Activated CD4-positive, alpha-beta T cell treated with anti-CD3 and anti-CD28 coated beads, Interleukin-2, amount 50 U/mL, for 24 hours (primary cell): ENCODE measurements at regions not wholly inside any gene's neighbourhood (a gene's known extent, or its start where the extent isn't known, plus 50 kb on each side); places are given as distances from the start of the nearest gene placed in this dataset.
"Not testable (repeated sequence)": the region's sequence is repeated elsewhere in the genome, so short reads cannot be mapped to it uniquely, and the experiment has no call there.

Source experiments
- DNase-seq, 2 donors: peaks; one replicate each; pipeline ENCODE4 v3.0.0-alpha.2; 2020; ENCODE audit warnings: low read depth in 1 of 2, low spot score in 1 of 2

DNA sequence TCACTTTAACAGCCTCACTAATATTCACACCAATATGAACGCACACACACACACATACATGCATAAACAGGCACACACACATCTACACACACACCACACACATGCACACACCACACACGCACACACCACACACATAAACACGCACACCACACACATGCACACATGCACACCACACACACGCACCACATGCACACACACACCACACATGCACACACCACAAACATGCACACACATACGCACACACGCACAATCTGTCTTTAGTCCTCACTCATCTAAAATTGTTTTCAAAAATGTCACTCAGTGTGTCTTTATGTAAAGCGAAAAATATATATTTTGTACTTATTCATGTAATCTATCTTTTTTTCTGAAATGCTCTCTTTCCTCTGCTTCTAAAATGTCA, 158.1 kb upstream of the SGCG start:
- no peak for DNase-seq

DNA sequence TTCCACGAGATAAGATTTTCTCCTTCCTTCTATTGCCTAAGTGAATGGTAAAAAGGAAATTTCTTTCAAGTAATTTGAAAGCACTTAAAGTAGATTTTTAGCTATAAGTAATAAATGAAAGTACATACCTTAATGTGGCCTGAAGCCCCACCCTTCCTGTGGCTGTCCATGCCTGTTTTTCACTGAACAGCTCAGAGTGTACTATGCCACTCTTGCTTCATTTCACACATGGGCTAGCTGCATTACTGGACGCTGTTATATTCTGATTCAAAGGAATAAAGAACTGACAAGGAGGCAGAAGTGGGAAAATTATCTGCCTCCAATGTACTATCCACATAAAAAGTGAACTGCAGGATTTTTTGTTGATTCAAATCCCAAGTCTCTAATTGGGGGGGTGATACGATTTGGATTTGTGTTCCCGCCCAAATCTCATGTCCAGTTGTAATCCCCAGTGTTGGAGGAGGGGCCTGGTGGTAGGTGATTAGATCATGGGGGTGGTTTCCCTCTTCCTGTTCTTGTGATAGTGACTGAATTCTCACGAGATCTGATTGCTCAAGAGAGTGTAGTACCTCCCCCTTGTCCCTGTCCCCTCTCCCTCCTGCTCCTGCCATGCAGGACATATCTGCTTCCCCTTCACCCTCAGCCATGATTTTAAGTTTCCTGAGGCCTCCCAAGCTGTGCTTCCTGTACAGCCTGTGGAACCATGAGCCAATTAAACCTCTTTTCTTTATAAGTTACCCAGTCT, 154.7 kb upstream of the SGCG start:
- no peak for DNase-seq

DNA sequence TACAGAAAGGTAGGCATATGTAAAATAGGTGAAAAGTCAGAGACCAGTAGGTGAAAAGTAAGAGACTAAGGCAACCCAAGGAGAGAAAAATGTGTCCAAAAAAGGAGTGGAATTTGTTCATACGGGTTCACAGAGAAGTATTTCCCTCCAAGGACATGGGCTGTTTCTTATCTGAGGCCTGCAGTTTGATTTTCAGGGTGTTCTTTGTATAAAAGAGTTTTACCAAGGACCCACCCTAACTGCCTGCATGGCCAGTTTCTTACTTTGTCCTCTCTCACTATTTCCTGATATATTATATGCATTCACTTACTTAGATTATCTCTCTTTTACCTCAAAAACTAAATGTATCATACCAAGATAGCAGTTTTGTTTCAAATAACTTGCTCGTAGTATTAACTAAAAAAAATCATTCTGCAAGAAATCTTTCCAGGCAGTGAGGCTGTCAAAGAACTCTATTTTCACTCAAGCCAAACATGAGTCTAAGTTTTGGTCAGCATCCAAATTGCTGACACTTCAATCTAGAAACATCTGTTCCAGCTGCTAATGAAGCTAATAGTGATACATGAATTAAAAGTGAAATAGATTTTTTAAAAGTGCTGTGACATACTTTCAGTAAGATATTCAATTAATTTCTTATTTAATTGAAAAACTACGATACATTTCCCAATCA, 141.4 kb upstream of the SGCG start:
- no peak for DNase-seq

DNA sequence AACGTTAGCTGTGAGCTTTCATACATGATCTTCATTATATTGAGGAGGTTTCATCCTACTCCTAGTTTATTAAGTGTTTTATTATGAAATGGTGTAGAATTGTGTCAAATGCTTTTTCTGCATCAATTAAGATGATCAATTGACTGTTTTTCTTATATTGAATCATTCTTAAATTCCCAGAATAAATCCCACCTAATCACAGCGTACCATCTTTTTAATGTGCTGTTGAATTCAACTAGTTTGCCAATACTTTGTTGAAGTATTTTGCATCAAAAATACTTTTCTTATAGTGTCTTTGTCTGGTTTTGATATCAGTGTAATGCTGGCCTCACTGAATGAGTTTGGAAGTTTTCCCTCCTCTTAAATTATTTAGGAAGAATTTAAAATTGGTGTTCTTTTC, 138.6 kb upstream of the SGCG start:
- no peak for DNase-seq

DNA sequence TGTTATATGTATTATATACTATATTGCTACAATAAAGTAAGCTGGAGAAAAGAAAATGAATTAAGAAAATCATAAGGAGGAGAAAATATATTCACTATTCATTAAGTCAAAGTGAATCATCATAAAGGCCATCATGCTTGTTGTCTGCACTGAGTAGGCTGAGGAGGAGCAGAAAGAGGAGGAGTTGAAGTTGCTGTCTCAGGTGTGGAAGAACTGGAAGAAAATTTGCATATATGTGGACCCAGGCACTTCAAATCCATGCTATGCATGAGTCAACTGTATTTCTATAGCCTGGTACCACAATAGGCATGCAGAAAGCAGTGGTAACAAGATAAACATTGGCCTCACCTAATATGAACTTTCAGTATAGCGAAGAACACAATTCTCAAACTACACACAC, 135.9 kb upstream of the SGCG start:
- DNase-seq: no peak

DNA sequence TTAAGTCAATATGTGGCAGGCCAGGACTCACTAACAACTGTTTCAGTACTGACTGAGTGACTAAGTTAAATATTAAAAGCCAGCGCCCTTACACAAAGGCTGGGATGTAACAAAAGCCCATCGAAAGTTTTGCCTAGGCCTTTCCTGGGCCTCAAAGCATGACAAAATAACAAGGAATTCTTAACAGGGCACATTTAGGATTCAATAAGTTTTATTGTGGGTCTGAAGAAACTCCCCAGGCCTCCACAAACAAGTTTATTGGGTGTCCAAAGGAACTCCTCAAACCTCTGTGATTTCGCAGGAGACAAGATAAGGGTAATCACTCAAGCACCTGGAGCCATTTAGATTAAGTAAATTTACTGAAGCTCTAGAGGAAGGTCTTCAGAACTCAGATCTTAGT, 130.7 kb upstream of the SGCG start:
- no peak for DNase-seq

DNA sequence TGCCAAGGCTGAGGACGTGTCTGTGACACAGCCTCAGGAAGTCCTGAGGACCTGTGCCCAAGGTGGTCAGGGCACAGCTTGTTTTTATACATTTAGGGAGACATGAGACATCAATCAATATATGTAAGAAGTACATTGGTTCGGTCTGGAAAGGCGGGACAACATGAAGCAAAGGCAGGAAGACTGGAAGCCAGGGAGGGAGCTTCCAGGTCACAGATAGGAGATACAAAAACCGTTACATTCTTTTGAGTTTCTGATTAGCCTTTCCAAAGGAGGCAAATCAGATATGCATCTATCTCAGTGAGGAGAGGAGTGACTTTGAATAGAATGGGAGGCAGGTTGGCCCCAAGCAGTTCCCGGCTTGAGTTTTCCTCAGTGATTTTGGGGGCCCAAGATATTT, 127.1 kb upstream of the SGCG start:
- DNase-seq: not testable (repeated sequence)

DNA sequence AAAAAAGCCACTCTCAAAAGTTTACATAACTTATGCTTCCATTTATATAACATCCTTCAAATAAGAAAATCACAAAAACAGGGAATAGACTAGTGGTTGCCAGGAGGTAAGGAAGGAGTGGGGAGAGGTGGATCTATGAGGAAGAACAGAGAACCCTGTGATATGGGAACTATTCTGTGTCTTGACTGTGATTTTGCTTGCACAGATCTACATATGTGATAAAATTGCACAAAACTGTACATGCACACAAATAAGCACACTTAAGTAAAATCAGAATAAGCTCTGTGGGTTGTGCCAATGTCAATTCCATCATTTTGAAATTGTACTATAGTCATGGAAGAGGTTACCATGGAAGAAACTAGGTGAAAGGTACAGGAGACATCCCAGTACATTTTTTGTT, 121.6 kb upstream of the SGCG start:
- DNase-seq: no peak

DNA sequence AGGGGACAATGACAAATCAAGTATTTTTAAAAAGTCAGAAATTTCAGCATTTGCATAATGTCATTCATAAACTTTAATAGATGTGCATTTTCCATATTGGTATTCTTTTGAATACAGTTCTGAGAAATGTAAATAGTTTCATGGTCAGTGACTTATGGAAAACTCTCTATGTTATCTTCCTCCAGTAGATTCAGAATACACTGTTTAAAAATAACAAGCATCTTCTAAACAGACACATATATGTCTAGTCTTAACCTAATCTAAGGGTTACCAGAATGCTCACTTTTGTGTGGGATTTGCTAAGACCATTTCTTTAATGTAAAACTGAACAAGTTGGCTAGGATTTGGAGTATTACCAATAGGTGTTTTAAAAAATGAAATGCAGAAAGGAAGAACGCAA, 119.8 kb upstream of the SGCG start:
- DNase-seq: no peak

DNA sequence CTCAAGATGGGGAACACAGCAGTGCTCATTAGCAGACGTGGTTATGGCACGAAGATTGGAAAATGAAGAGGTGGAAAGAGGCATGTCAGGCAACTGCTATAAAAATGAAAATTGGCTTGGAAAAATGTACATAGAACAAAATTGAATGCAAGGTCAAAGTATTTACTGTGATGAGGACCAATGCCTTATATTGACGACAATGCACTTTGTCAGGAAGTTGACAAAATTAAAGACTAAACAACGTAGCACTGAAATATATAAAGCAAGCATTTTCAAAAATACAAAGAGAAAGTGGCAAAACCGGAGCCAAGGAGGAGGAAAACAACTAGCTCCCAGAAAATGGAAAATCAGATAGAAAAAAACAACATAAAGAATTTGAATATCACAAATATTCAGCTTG, 113.7 kb upstream of the SGCG start:
- DNase-seq: no peak

DNA sequence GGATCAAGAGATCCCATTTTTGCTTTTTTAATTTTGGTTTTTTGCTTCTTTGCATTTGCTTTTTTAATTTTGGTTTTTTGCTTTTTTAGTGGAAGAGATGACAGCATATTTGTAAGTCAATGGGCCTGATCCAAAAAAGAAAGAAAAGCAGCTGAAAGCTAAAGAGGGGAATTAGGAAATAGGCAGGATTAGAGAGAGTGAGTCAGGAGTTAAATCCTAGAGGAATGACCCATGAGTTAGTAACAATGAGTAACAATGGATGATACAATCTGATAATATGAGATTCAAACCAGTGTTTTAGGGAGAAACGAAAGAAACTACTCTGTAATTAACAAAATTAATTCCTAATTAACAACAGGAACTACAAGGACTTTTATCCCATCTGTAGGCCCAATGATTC, 111.2 kb upstream of the SGCG start:
- DNase-seq: no peak

DNA sequence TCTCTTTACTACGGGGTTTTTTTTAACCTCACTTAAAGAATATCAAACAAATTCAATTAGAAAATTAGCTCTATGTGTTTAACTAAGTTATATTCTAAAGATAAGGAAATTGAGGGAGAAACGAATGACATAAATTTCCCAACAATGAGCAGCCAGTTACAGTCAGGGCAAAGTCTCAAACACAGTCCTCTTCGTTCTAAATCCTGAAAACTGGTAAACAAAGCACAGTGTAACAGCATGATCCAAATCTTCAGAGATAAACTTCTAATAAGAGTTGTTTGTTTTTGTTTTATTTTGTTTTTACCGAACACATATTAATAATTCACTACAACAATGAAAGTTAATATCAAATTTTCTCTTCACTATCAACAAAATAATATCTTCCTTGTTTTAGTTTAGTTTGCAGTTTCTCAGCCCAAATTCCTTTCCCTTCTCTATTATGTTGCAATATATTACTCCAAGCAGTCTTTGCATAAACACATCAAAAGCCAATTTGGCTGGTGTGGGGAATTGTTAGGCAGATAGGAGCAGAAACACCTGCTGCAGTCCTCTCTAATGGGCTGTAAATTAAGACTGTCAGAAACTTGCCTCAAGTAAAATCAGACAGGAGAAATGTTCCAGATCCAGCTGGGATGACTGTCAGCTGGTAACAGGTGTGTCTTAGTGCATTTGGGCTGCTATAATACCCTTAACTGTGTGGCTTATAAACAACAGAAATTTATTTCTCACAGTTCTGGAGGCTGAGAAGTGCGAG, 106.5 kb upstream of the SGCG start:
- DNase-seq: no peak

DNA sequence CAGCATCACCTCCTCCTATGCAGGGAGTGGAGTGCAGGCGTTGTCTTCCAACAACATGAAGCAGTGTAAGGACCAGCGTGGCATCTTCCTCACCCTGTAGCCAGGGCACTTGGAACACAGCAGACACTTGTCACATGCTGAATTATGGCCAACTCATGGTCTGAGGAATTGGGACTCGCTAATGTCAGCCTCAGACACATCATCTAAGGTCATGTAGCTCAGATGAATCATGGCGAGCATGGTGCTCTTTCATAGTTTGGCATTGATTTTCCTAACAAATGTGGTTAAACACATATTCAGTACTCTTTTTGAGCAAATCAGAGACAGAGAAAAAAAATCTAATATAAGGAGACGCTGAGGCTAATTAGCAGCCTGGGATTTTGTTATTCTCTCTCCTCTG, 99.6 kb upstream of the SGCG start:
- DNase-seq: no peak

DNA sequence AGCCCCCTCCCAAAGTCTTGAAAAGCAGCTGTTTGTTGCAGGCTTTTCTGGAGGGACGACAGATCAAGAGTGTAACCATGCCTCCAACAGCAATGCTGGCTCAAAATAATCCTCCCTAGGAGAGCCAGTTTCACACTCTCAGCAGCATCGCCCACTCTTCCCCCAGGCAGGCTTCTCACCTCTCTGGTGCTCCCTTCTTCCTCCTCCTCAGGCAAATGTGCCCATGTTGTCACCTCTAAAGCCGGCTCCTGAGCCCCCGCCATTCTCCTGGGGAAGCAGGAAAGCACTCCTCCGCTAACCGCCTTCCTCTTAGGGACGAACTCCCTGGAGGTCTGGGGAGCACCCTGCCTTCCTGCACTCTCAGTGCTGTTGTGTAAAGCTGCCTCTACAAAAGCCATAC, 98.9 kb upstream of the SGCG start:
- DNase-seq: no peak

DNA sequence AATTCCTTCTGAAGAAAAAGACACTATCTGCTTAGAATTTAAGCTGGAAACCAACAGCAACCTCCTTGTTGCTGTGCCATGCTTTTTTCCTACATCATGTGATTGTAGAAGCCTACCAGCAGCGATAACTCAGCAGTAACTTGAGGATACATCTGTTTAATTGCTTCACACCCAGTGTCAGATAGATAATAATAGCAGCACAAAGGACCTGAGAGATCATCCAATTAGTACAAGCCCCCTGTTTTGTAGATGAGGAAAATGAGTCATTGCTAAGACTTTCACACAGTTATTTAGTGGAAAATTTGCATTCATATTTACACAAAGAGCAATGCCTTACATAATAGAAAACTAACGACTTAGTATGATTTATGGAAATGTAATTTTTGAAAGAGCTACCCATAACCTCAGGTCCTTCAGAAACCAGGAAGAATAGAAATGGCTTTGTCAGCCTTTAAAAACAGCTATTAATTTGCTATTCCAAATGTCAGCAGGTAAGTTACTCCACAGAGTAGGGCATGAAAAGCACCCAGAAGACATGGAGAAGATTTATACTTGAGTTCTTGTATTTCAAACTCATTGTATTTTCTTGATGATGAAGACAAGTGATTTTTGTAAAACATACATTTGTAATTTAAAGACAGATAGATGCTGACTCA, 93.7 kb upstream of the SGCG start:
- no peak for DNase-seq

DNA sequence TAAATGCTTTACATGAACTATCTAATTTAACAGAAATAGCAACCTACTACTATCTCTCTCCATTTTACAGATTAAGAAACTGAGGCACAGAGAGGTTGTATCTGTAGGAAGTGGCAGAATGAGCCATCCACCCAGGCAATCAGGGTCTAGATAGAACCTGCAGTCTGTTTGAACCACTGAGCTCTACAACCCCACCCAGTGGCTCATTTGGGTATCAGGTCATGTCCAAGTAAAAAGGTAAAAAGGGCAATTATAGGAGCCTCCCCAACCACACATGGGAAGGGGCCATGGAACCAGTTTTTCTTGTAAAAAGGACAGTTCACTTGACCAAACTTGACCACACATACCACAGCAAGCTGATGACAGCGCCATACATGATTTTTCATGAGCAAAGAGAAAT, 92.9 kb upstream of the SGCG start:
- DNase-seq: no peak

DNA sequence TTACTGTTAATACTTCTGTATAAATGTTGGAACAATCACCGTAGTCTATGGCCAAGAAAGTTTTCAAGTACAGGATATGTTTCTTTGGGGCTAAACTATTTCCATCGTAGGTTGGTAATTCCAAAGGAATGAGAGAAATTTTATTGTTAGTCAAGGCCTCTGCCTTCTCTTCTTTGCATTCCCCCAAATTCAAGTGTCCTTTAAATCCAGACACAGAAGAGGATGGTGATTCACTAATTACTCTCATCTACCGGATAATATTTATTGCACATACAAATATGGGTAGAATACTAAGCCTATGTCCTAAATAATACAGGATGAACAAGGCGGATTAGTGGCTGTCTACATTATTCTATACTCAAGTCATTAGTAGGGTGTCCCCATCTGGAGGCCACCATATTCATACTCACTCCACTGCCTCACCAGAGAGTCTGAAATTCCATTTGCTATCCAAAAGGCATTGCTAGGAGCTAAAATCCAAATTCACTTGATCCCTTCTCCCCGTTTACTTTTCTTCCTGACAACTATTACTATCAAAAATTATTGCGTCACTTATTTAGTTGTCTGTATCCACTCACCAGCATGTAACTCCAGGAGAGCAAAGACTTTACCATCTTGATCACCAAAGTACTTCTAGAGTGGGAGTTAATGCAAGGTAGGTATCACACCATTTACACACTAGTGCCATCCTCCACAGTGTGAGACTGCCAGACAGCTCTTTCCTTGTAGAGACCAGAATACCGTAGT, 82.4 kb upstream of the SGCG start:
- DNase-seq: no peak

DNA sequence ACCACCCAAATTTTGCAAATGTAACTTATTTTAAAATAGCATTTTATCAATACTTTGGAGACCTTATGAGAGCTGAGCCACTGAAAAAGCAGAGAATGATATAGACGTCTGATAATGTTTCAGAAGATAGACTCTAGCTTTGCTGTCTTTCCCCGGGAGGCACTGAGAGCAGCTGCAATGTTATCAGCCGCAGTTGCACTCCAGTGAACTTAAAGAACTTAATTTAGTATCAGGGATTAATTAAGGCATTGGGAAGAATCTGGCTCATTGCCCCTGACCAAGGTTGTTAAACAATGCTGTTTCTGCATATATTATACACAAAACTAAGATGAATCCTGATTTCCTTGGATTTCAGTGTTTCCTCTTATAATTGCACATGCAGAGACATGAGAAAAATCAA, 75.7 kb upstream of the SGCG start:
- no peak for DNase-seq

DNA sequence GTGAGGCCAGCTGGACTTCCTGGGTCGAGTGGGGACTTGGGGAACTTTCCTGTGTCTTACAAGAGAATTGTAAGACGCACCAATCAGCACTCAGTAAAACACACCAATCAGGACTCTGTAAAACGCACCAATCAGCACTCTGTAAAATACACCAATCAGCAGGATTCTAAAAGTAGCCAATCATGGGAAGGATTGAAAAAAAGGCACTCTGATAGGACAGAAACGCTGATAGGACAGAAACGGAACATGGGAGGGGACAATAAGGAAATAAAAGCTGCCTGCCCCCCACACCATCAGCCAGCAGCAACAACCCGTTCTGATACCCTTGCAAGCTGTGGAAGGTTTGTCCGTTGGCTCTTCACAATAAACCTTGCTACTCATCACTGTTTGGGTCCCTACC, 73.1 kb upstream of the SGCG start:
- no peak for DNase-seq

DNA sequence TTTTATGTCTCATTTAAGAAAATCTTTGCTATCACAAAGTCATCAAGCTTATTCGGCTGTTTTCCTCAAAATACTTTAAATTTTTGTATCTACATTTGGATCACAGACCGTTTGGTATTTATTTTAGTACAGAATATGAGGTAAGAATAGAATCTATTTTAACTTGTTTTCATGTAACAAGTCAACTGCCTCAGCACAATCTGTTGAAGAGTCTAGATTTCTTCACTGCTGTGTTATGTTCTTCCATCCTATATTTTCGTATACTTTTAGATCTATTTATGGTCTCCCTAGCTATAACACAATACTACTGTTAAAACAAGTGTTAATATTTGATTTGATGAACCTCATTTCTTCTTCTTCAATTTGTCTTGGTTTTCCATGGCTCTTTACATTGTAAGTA, 61.6 kb upstream of the SGCG start:
- DNase-seq: no peak

DNA sequence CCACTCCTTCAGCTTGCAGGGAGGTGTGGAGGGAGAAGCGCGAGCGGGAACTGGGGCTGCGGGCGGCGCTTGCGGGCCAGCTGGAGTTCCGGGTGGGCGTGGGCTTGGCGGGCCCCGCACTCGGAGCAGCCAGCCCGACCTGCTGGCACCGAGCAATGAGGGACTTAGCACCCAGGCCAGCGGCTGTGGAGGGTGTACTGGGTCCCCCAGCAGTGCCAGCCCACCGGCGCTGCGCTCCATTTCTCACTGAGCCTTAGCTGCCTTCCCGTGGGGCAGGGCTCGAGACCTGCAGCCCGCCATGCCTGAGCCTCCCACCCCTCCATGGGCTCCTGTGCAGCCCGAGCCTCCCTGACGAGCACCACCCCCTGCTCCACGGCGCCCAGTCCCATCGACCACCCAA, 53.2 kb upstream of the SGCG start:
- not testable (repeated sequence) for DNase-seq
